ENCODE measurements at regions not wholly inside any gene's neighbourhood (a gene's known extent, or its start where the extent isn't known, plus 50 kb on each side); places are given as distances from the start of the nearest gene placed in this dataset.
"Not testable (repeated sequence)": the region's sequence is repeated elsewhere in the genome, so short reads cannot be mapped to it uniquely, and the experiment has no call there.

DNA sequence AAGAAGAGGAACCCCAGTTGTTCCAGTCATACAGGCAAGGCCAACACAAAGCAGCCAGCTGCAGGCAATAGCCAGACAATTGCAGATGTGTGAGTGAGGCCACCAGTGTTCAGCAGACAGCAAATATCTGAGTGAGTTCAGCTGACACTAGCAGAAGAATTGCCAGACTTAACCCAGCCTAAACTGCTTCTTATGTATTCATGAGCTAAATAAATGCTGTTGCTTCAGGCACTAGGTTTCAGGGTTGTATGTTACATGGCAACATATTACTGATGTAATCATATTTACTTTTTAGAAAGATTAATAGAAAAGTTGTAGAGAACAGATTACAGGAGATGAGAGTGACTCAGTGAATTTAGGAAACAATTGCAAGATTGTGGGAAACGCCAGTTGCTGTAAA lies 129.8 kb upstream of the CHODL start:
- no peaks in the 10 kb centered on the region for H3K36me3 ChIP-seq
- H3K4me3 ChIP-seq: no peak overlapping the region
- ATAC-seq (ENCODE audit: low FRiP score in 2 of 2) (no peak), DNase-seq (no peak)
- TF ChIP-seq EP300 (IDR thresholded peaks at IDR 0.05) (no peak), POLR2AphosphoS5 (IDR thresholded peaks at IDR 0.05) (no peak), POLR2A (IDR thresholded peaks at IDR 0.05) (no peak)
- TF ChIP-seq, protein P1, sequence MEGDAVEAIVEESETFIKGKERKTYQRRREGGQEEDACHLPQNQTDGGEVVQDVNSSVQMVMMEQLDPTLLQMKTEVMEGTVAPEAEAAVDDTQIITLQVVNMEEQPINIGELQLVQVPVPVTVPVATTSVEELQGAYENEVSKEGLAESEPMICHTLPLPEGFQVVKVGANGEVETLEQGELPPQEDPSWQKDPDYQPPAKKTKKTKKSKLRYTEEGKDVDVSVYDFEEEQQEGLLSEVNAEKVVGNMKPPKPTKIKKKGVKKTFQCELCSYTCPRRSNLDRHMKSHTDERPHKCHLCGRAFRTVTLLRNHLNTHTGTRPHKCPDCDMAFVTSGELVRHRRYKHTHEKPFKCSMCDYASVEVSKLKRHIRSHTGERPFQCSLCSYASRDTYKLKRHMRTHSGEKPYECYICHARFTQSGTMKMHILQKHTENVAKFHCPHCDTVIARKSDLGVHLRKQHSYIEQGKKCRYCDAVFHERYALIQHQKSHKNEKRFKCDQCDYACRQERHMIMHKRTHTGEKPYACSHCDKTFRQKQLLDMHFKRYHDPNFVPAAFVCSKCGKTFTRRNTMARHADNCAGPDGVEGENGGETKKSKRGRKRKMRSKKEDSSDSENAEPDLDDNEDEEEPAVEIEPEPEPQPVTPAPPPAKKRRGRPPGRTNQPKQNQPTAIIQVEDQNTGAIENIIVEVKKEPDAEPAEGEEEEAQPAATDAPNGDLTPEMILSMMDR (IDR thresholded peaks at IDR 0.05): no peak
- H3K27ac ChIP-seq: no peak overlapping the region
- H3K9me3 ChIP-seq: no peaks in the 10 kb centered on the region
- H3K27me3 ChIP-seq: no peaks in the 10 kb centered on the region
- no peaks in the 10 kb centered on the region for H3K4me1 ChIP-seq
- 89 to 94% methylated on average over 1 of the region's 1 CpG for WGBS, 2 donors

DNA sequence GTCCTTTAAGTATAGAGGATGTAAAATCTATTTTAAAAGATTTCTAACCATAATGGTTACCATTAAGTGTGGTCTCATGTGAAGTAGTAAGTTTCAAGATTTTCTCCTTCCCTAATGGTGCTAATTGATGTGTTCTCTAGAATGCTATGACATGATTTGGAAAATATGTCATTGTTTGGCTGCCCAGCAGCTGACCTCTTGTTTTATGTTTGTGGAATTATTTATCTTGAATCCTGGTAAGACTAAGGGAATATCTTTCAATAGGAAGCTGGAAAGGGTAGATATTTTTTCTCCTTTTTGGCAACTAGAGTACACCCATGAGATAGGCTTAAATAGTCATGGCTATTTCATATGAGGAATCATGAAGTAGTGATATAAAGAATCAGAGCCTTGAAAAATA lies 139.8 kb upstream of the CHODL start:
- no peaks in the 10 kb centered on the region for H3K36me3 ChIP-seq
- TF ChIP-seq, protein P1 (IDR thresholded peaks at IDR 0.05): no peak
- no peak for TF ChIP-seq POLR2AphosphoS5 (IDR thresholded peaks at IDR 0.05)
- no peak for TF ChIP-seq EP300 (IDR thresholded peaks at IDR 0.05)
- no peak for TF ChIP-seq POLR2A (IDR thresholded peaks at IDR 0.05)
- DNase-seq (no peak), ATAC-seq (ENCODE audit: low FRiP score in 2 of 2) (no peak)
- no peak overlapping the region for H3K4me3 ChIP-seq
- H3K27me3 ChIP-seq: no peaks in the 10 kb centered on the region
- no peaks in the 10 kb centered on the region for H3K9me3 ChIP-seq
- H3K4me1 ChIP-seq: no peaks in the 10 kb centered on the region
- no peak overlapping the region for H3K27ac ChIP-seq

DNA sequence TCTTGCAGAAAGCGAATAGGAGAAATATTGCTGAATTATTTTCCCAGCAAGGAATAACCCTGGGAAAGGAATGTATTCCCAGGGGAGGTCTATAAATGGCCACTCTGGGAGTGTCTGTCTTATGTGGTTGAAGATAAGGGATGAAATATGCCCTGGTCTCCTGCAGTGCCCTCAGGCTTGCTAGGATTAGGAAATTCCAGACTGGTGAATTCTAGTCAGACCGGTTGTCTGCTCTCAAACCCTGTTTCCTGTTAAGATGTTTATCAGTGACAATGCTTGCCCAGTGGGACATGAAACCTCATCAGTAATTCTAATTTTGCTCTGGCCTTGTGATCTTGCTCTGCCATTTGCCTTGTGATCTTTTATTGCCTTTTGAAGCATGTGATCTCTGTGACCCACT lies 148.2 kb upstream of the CHODL start:
- H3K9me3 ChIP-seq: peaks cover 12 to 14% (median 14%) of the 10 kb centered on the region in 4 donors
- ATAC-seq (ENCODE audit: low FRiP score in 2 of 2); DNase-seq: not testable (repeated sequence)

DNA sequence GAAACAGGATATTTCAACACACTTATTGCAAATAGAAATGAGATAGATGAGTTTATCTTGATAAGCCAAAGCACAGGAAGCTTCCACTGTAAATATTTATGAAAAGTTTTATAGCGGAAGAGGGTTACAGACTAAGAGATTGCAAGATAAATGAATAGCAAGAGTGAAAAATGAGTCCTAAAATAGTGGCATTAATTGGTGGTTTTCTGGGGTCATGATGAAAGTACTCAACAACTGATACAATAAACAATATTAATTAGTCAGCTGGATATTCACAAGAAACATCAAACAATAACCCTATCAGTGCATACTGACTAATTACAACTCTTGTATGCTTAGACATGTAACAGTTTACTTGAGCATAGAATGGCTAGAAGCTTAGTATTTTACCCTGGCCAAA lies 154.8 kb upstream of the CHODL start:
- H3K36me3 ChIP-seq: no peaks in the 10 kb centered on the region
- H3K4me1 ChIP-seq: peaks cover 0 to 2% (median 0%) of the 10 kb centered on the region in 4 donors
- 20 to 21% methylated on average over 1 of the region's 1 CpG for WGBS, 2 donors
- no peak overlapping the region for H3K4me3 ChIP-seq
- no peak for ATAC-seq (ENCODE audit: low FRiP score in 2 of 2)
- DNase-seq: no peak
- TF ChIP-seq POLR2A (IDR thresholded peaks at IDR 0.05) (no peak), EP300 (IDR thresholded peaks at IDR 0.05) (no peak), POLR2AphosphoS5 (IDR thresholded peaks at IDR 0.05) (no peak)
- TF ChIP-seq, protein P1 (IDR thresholded peaks at IDR 0.05): no peak
- peaks cover 0 to 9% (median 2%) of the 10 kb centered on the region in 4 donors for H3K9me3 ChIP-seq
- no peaks in the 10 kb centered on the region for H3K27me3 ChIP-seq
- H3K27ac ChIP-seq: no peak overlapping the region

More for the DNA sequence above, 148.2 kb upstream of the CHODL start:
- not testable (repeated sequence) for H3K4me3 ChIP-seq, H3K27ac ChIP-seq, H3K4me1 ChIP-seq, H3K27me3 ChIP-seq, H3K36me3 ChIP-seq
- 70 to 73% methylated on average over 2 of the region's 2 CpGs for WGBS, 2 donors

- Histone ChIP-seq H3K4me3 (no peak overlapping the region), H3K4me1 (no peaks in the 10 kb centered on the region), H3K27me3 (no peaks in the 10 kb centered on the region), H3K27ac (no peak overlapping the region), H3K36me3 (no peaks in the 10 kb centered on the region), H3K9me3 (no peaks in the 10 kb centered on the region)
- ATAC-seq (ENCODE audit: low FRiP score in 2 of 2): no peak
- TF ChIP-seq POLR2A (IDR thresholded peaks at IDR 0.05) (no peak), POLR2AphosphoS5 (IDR thresholded peaks at IDR 0.05) (no peak), EP300 (IDR thresholded peaks at IDR 0.05) (no peak)
- TF ChIP-seq, protein P1 (IDR thresholded peaks at IDR 0.05): no peak
- DNase-seq: no peak
- WGBS, 2 donors: 46 to 47% methylated on average over 4 of the region's 4 CpGs
Observed at GRCh38 chr21:18070392-18070791, 174.2 kb upstream of the CHODL start.

All from upper lobe of left lung (tissue), 6 donors.